Neuronal stem cell (in vitro differentiated cells): ENCODE measurements at regions not wholly inside any gene's neighbourhood (a gene's known extent, or its start where the extent isn't known, plus 50 kb on each side); places are given as distances from the start of the nearest gene placed in this dataset.
A peak's percentile ranks its signal among the peaks of the same experiment; 100 is the strongest.
"Not testable (repeated sequence)": the region's sequence is repeated elsewhere in the genome, so short reads cannot be mapped to it uniquely, and the experiment has no call there.

Experiments
- DNase-seq: peaks from one replicate; pipeline ENCODE4 v3.0.0-alpha.2; 2013; ENCODE audit warnings: low spot score
- H2AFZ ChIP-seq: one replicate; pipeline ENCODE4 v1.6.1; 2013; ENCODE audit warnings: mild to moderate bottlenecking, low read length, inconsistent platforms
- H2AK5ac ChIP-seq: 2 replicates; pipeline ENCODE4 v1.6.1; 2013; ENCODE audit warnings: low read depth, mild to moderate bottlenecking, inconsistent platforms, low read length, moderate library complexity, mixed read lengths
- H2BK120ac ChIP-seq: 2 replicates; pipeline ENCODE4 v1.6.1; 2013; ENCODE audit warnings: low read depth, mild to moderate bottlenecking, inconsistent platforms, low read length, moderate library complexity, mixed read lengths
- H2BK12ac ChIP-seq: one replicate; pipeline ENCODE4 v1.6.1; 2013; ENCODE audit warnings: low read length, inconsistent platforms
- H2BK15ac ChIP-seq: 2 replicates; pipeline ENCODE4 v1.6.1; 2013; ENCODE audit warnings: mild to moderate bottlenecking, low read length, inconsistent platforms, mixed read lengths
- H2BK5ac ChIP-seq: one replicate; pipeline ENCODE4 v1.6.1; 2013; ENCODE audit warnings: inconsistent platforms, mild to moderate bottlenecking, low read length, moderate library complexity
- H3K14ac ChIP-seq: one replicate; pipeline ENCODE4 v1.6.1; 2013; ENCODE audit warnings: low read length, inconsistent platforms
- H3K18ac ChIP-seq: 2 replicates; pipeline ENCODE4 v1.6.1; 2013; ENCODE audit warnings: low read length, inconsistent platforms
- H3K23ac ChIP-seq: 2 replicates; pipeline ENCODE4 v1.6.1; 2013; ENCODE audit warnings: low read depth, mild to moderate bottlenecking, mixed read lengths, low read length, inconsistent platforms; ENCODE audit not compliant: poor library complexity
- H3K27ac ChIP-seq: replicated peaks from 3 replicates; pipeline ENCODE4 v1.5.1; 2013; ENCODE audit warnings: low read length, inconsistent platforms
- H3K27me3 ChIP-seq, 3 experiments: 2 replicates each; pipeline ENCODE4 v1.6.1; 2013; ENCODE audit warnings: low read length in 3 of 3, mild to moderate bottlenecking in 2 of 3, inconsistent platforms in 1 of 3, low read depth in 1 of 3, mixed read lengths in 1 of 3, moderate library complexity in 1 of 3; ENCODE audit not compliant: control insufficient read depth in 3 of 3, insufficient read depth in 3 of 3
- H3K36me3 ChIP-seq, 2 donors: replicated peaks in 1 of 2; 2 replicates each; pipeline ENCODE4 v1.6.1; 2013; ENCODE audit warnings: low read length in 2 of 2; ENCODE audit not compliant: control insufficient read depth in 2 of 2, insufficient read depth in 2 of 2
- H3K4ac ChIP-seq: 2 replicates; pipeline ENCODE4 v1.6.1; 2013; ENCODE audit warnings: inconsistent platforms, mild to moderate bottlenecking, low read length, moderate library complexity
- H3K4me1 ChIP-seq, 2 donors: 1 replicate in 1 of 2; 2 replicates in 1 of 2; pipeline ENCODE4 v1.6.1; 2013; ENCODE audit warnings: low read length in 2 of 2, low read depth in 1 of 2; ENCODE audit not compliant: control insufficient read depth in 2 of 2, insufficient read depth in 1 of 2
- H3K4me2 ChIP-seq: one replicate; pipeline ENCODE4 v1.6.1; 2013; ENCODE audit warnings: mild to moderate bottlenecking, low read length, inconsistent platforms; ENCODE audit not compliant: insufficient read depth, poor library complexity, severe bottlenecking
- H3K4me3 ChIP-seq, 2 donors: 2 replicates each; pipeline ENCODE4 v1.5.1; 2013; ENCODE audit warnings: low read length in 2 of 2, mild to moderate bottlenecking in 2 of 2, inconsistent platforms in 1 of 2, moderate library complexity in 1 of 2
- H3K79me1 ChIP-seq: one replicate; pipeline ENCODE4 v1.6.1; 2013; ENCODE audit warnings: low read depth, mild to moderate bottlenecking, inconsistent platforms, low read length, moderate library complexity
- H3K9ac ChIP-seq: one replicate; pipeline ENCODE4 v1.6.1; 2013; ENCODE audit warnings: mild to moderate bottlenecking, low read depth, low read length, inconsistent platforms; ENCODE audit not compliant: poor library complexity
- H3K9me3 ChIP-seq, 2 donors: replicated peaks in 1 of 2; 2 replicates each; pipeline versions ENCODE3 to v1.6.1; 2013; ENCODE audit warnings: low read length in 2 of 2, mild to moderate bottlenecking in 2 of 2, inconsistent platforms in 1 of 2, low read depth in 1 of 2, mixed read lengths in 1 of 2, moderate library complexity in 1 of 2; ENCODE audit not compliant: control insufficient read depth in 2 of 2, insufficient read depth in 1 of 2
- H4K8ac ChIP-seq: one replicate; pipeline ENCODE4 v1.6.1; 2013; ENCODE audit warnings: low read depth, mild to moderate bottlenecking, inconsistent platforms, low read length, moderate library complexity
- H4K91ac ChIP-seq: one replicate; pipeline ENCODE4 v1.6.1; 2013; ENCODE audit warnings: low read length, low read depth, mild to moderate bottlenecking, inconsistent platforms; ENCODE audit not compliant: poor library complexity
- WGBS, 2 donors: extraction: QIAGEN DNeasy Blood & Tissue Kit; methylation state at CpG; one replicate each; pipeline ENCODE4 v1.1.7; 2013; ENCODE audit warnings: missing lambda C conversion rate in 2 of 2, mixed read lengths in 1 of 2; ENCODE audit not compliant: insufficient read length in 2 of 2, insufficient replicate concordance in 1 of 2; ENCODE audit errors: extremely low coverage in 2 of 2; 5-methylcytosine and 5-hydroxymethylcytosine counted together

DNA sequence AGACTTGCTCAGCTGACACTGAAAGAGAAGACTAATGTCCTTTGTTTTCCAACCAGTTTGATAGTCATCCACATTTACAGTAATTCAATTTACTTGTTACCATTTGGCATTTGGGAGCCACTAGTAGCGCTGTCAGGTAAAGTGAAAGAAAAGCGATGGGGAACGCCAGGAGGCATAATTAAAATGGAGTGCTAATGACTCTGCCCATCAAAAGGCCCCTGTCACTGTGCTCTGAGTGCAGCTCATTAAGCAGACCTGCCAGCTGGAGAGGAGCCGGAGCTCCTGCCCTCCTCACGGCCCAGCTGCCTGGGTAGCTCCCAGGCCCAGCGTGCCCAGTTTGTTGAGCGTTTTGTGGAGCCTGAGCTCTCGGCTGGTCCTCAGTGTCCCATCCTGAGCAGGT is 463.6 kb upstream of the CCDC196 start:
- WGBS, 2 donors = no CpG with 5 or more reads among the region's 8 CpGs
- peak overlapping the region in 1 of 2 donors; percentile 37 for H3K4me3 ChIP-seq
- no peak overlapping the region for H3K23ac ChIP-seq
- H2AK5ac ChIP-seq = no peak overlapping the region
- H2BK5ac ChIP-seq = no peak overlapping the region
- no peak overlapping the region for H2BK12ac ChIP-seq
- no peak overlapping the region for H3K4ac ChIP-seq
- H3K4me2 ChIP-seq = no peak overlapping the region
- H3K27me3 ChIP-seq = no peaks in the 10 kb centered on the region
- no peak overlapping the region for H2AFZ ChIP-seq
- peak overlapping the region; percentile 68 for H2BK120ac ChIP-seq
- no peaks in the 10 kb centered on the region for H3K79me1 ChIP-seq
- no peak overlapping the region for H3K27ac ChIP-seq
- H4K91ac ChIP-seq = no peak overlapping the region
- H3K18ac ChIP-seq = peak overlapping the region; percentile 72
- no peak for DNase-seq
- no peak overlapping the region for H3K14ac ChIP-seq
- H3K9ac ChIP-seq = no peak overlapping the region
- H2BK15ac ChIP-seq = no peak overlapping the region
- no peaks in the 10 kb centered on the region for H3K36me3 ChIP-seq
- peaks cover 0 to 2% of the 10 kb centered on the region in 2 donors for H3K4me1 ChIP-seq
- H4K8ac ChIP-seq = no peak overlapping the region
- no peaks in the 10 kb centered on the region for H3K9me3 ChIP-seq

GRCh38 chr14:66025779-66026178 is 460.4 kb upstream of the CCDC196 start:
- H3K14ac ChIP-seq = no peak overlapping the region
- H2BK5ac ChIP-seq = no peak overlapping the region
- H3K27me3 ChIP-seq = no peaks in the 10 kb centered on the region
- H3K4me1 ChIP-seq = peaks cover 0 to 2% of the 10 kb centered on the region in 2 donors
- no peak overlapping the region for H2AK5ac ChIP-seq
- H3K23ac ChIP-seq = no peak overlapping the region
- no peak overlapping the region for H3K4ac ChIP-seq
- DNase-seq = no peak
- no peaks in the 10 kb centered on the region for H3K36me3 ChIP-seq
- no peak overlapping the region for H2BK12ac ChIP-seq
- WGBS, 2 donors = no CpG with 5 or more reads among the region's 5 CpGs
- no peaks in the 10 kb centered on the region for H3K9me3 ChIP-seq
- no peaks in the 10 kb centered on the region for H3K79me1 ChIP-seq
- H3K4me3 ChIP-seq = no peak overlapping the region
- H2BK15ac ChIP-seq = no peak overlapping the region
- H2BK120ac ChIP-seq = no peak overlapping the region
- H3K4me2 ChIP-seq = no peak overlapping the region
- H3K9ac ChIP-seq = no peak overlapping the region
- no peak overlapping the region for H3K18ac ChIP-seq
- no peak overlapping the region for H2AFZ ChIP-seq
- no peak overlapping the region for H4K8ac ChIP-seq
- no peak overlapping the region for H4K91ac ChIP-seq
- H3K27ac ChIP-seq = no peak overlapping the region

DNA sequence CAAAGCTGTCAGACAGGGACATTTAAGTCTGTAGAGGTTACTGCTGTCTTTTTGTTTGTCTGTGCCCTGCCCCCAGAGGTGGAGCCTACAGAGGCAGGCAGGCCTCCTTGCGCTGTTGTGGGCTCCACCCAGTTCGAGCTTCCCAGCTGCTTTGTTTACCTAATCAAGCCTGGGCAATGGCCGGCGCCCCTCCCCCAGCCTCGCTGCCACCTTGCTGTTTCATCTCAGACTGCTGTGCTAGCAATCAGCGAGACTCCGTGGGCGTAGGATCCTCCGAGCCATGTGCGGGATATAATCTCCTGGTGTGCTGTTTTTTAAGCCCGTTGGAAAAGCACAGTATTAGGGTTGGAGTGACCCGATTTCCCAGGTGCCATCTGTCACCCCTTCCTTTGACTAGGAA is 454.2 kb upstream of the CCDC196 start:
- not testable (repeated sequence) for H4K8ac ChIP-seq, H3K4me3 ChIP-seq, H4K91ac ChIP-seq, H2BK120ac ChIP-seq, H3K4ac ChIP-seq, H3K27me3 ChIP-seq, H2BK12ac ChIP-seq, H3K36me3 ChIP-seq, H3K14ac ChIP-seq, H3K23ac ChIP-seq, H2AK5ac ChIP-seq, H3K9ac ChIP-seq, DNase-seq, H2AFZ ChIP-seq, H3K79me1 ChIP-seq, H3K18ac ChIP-seq, H2BK15ac ChIP-seq, H3K4me1 ChIP-seq, H2BK5ac ChIP-seq, H3K27ac ChIP-seq, H3K4me2 ChIP-seq, H3K9me3 ChIP-seq
- WGBS, 2 donors = no CpG with 5 or more reads among the region's 12 CpGs

DNA sequence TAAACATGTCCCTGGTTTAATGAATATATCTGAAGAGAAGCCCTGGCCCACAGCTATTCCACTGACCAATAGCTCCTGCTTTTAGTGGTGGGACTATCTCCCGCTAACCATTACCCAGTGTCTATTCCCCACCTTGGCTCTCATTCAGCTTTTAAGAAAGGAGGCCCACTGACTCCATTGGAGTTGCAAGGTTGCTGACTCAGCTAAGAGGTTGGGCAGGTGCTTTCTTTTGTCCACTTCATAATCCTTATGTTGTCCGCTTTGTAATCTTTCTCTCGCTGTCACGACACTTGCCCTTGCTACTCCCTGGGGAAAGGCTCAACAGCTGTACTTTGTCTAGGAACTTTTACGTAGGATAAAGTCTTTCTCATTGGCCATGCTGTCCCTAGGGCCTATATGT is 453.4 kb upstream of the CCDC196 start:
- no peak overlapping the region for H3K27ac ChIP-seq
- no peak overlapping the region for H2BK120ac ChIP-seq
- no peak overlapping the region for H3K18ac ChIP-seq
- H3K9me3 ChIP-seq = no peaks in the 10 kb centered on the region
- H3K9ac ChIP-seq = no peak overlapping the region
- H2BK12ac ChIP-seq = no peak overlapping the region
- H3K23ac ChIP-seq = no peak overlapping the region
- no peaks in the 10 kb centered on the region for H3K27me3 ChIP-seq
- H4K91ac ChIP-seq = no peak overlapping the region
- H3K4ac ChIP-seq = no peak overlapping the region
- no peak overlapping the region for H3K14ac ChIP-seq
- H3K79me1 ChIP-seq = no peaks in the 10 kb centered on the region
- H3K4me3 ChIP-seq = no peak overlapping the region
- no peak overlapping the region for H3K4me2 ChIP-seq
- no peak overlapping the region for H2AK5ac ChIP-seq
- H2AFZ ChIP-seq = no peak overlapping the region
- H3K36me3 ChIP-seq = no peaks in the 10 kb centered on the region
- no peak for DNase-seq
- H4K8ac ChIP-seq = no peak overlapping the region
- H2BK15ac ChIP-seq = no peak overlapping the region
- no CpG with 5 or more reads among the region's 5 CpGs for WGBS, 2 donors
- peaks cover 0 to 1% of the 10 kb centered on the region in 2 donors for H3K4me1 ChIP-seq
- no peak overlapping the region for H2BK5ac ChIP-seq
